ENCODE measurements at regions not wholly inside any gene's neighbourhood (a gene's known extent, or its start where the extent isn't known, plus 50 kb on each side); places are given as distances from the start of the nearest gene placed in this dataset.

DNA sequence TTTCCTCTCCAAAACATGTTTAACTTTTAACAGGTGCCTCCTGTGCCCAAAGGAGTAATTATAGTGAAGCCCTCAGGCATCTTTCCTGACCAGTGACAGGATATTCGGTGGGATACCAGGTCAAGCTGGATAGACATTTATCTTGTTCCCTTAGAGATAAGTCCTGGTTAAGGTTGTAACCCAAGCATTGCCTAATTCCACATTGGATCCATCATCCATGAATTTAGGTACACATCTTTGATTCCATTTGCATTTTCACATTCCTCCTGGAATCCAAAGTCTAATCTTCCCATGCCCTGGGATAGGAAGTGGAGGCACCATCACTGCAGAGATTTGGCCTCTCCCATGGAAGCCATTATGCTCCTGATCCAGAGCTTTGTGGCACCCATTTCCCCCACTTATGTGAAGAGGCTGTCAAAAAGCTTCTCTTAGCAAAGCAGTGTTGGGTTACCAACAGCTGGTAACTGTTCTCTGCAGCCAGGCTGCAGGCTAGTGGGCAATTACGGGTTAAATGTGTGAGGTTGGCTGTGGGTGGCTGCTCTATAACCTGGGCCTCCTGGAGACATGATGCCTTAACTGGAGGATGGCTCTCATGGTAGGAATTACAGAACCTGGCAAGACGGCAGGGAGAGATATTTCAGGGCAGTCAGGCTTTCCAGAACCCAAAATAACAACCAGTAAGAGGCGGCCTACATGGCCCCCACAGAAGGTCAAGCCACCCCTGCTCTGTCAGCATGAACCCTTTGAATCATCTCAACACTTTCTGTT is 96.9 kb upstream of the VGLL2 start:
- Histone ChIP-seq H3K9ac (ENCODE audit: low read depth, low read length, poor library complexity, severe bottlenecking) (no peak overlapping the region), H3K27me3 (ENCODE audit: insufficient read depth, low read length, poor library complexity, severe bottlenecking) (no peaks in the 10 kb centered on the region), H4K20me1 (ENCODE audit: insufficient read depth, low read length, poor library complexity, severe bottlenecking) (no peaks in the 10 kb centered on the region), H3K9me3 (ENCODE audit: insufficient read depth, low read depth, low read length) (no peaks in the 10 kb centered on the region), H2AFZ (ENCODE audit: low read length) (no peak overlapping the region), H3K9me2 (replicated peaks; ENCODE audit: low read depth, low read length) (no peaks in the 10 kb centered on the region), H3K4me2 (ENCODE audit: low read depth, low read length, poor library complexity, severe bottlenecking) (no peak overlapping the region), H3F3A (ENCODE audit: low read depth) (no peaks in the 10 kb centered on the region), H3K4me3 (ENCODE audit: low read length, poor library complexity, severe bottlenecking) (no peak overlapping the region), H3K36me3 (ENCODE audit: insufficient read depth, low read length) (no peaks in the 10 kb centered on the region), H3K79me2 (ENCODE audit: insufficient read depth, low read length) (no peaks in the 10 kb centered on the region), H3K4me1 (ENCODE audit: insufficient read depth, low read length, poor library complexity, severe bottlenecking) (no peaks in the 10 kb centered on the region)
- TF ChIP-seq EZH2phosphoT487 (IDR thresholded peaks at IDR 0.05; ENCODE audit: borderline replicate concordance) = no peak
- TF ChIP-seq, protein P1, sequence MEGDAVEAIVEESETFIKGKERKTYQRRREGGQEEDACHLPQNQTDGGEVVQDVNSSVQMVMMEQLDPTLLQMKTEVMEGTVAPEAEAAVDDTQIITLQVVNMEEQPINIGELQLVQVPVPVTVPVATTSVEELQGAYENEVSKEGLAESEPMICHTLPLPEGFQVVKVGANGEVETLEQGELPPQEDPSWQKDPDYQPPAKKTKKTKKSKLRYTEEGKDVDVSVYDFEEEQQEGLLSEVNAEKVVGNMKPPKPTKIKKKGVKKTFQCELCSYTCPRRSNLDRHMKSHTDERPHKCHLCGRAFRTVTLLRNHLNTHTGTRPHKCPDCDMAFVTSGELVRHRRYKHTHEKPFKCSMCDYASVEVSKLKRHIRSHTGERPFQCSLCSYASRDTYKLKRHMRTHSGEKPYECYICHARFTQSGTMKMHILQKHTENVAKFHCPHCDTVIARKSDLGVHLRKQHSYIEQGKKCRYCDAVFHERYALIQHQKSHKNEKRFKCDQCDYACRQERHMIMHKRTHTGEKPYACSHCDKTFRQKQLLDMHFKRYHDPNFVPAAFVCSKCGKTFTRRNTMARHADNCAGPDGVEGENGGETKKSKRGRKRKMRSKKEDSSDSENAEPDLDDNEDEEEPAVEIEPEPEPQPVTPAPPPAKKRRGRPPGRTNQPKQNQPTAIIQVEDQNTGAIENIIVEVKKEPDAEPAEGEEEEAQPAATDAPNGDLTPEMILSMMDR (conservative IDR thresholded peaks at IDR 0.05; ENCODE audit: low read length) = no peak

DNA sequence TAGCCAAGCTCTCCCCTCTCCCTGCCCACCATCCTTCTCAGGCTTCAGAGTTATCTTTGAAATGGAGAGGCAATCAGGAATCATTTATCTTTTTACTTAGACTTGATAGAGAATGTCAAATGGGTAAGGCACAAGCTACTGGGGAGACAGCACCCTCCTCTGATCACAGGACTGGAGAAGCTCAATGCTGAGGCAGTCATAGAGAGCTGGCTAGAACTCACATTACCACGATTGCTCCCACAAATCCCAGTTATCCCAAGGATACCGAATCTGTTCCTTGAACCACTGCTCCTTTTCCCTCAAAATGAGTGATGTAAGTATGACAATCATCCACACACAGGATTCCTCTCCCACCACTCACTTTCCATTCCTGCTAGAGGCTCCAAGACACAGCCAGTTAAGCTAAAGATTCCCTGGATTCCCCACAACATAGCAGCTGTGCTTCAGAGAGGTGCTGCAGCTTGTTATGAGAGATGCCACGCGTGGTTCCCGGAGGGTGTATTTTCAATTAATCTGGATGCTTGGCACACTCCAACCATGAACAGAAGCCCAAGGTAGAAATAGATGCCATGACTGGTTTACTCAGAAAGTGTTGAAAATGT is 96.2 kb upstream of the VGLL2 start:
- H3K4me1 ChIP-seq (ENCODE audit: insufficient read depth, low read length, poor library complexity, severe bottlenecking) = no peaks in the 10 kb centered on the region
- H3K9me3 ChIP-seq (ENCODE audit: insufficient read depth, low read depth, low read length) = no peaks in the 10 kb centered on the region

DNA sequence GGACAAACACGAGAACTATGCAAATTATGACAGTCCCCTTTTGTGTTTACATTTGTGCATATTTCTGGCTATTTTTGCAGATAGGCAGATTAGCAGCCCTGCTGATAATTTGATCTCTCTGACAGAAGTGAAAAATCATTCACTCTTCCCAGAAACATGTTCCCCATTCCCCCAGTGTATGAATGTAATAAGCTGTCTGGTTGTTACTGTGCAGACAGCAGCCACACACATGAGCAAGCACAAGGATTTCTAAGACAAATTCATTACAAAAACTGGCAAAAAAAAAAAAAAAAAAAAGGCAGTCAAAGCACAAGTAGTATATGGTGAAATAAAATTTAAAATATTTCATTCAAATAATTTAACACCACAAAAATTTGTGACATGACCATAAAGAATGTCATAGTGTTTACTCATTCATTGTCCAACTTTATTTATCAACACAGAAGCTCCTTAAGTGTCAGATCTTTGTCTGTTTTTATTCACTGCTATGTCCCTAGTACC is 95.5 kb upstream of the VGLL2 start:
- H4K20me1 ChIP-seq (ENCODE audit: insufficient read depth, low read length, poor library complexity, severe bottlenecking) = no peaks in the 10 kb centered on the region
- H3K9ac ChIP-seq (ENCODE audit: low read depth, low read length, poor library complexity, severe bottlenecking) = no peak overlapping the region
- H3K36me3 ChIP-seq (ENCODE audit: insufficient read depth, low read length) = no peaks in the 10 kb centered on the region
- H3F3A ChIP-seq (ENCODE audit: low read depth) = no peaks in the 10 kb centered on the region
- H3K9me2 ChIP-seq (replicated peaks; ENCODE audit: low read depth, low read length) = no peaks in the 10 kb centered on the region
- TF ChIP-seq EZH2phosphoT487 (IDR thresholded peaks at IDR 0.05; ENCODE audit: borderline replicate concordance) = no peak
- TF ChIP-seq, protein P1 (conservative IDR thresholded peaks at IDR 0.05; ENCODE audit: low read length) = no peak
- no peaks in the 10 kb centered on the region for H3K9me3 ChIP-seq (ENCODE audit: insufficient read depth, low read depth, low read length)
- H2AFZ ChIP-seq (ENCODE audit: low read length) = no peak overlapping the region
- H3K27me3 ChIP-seq (ENCODE audit: insufficient read depth, low read length, poor library complexity, severe bottlenecking) = no peaks in the 10 kb centered on the region
- H3K4me2 ChIP-seq (ENCODE audit: low read depth, low read length, poor library complexity, severe bottlenecking) = no peak overlapping the region
- no peak overlapping the region for H3K4me3 ChIP-seq (ENCODE audit: low read length, poor library complexity, severe bottlenecking)
- H3K79me2 ChIP-seq (ENCODE audit: insufficient read depth, low read length) = no peaks in the 10 kb centered on the region
- no peaks in the 10 kb centered on the region for H3K4me1 ChIP-seq (ENCODE audit: insufficient read depth, low read length, poor library complexity, severe bottlenecking)

More for the DNA sequence above, 96.2 kb upstream of the VGLL2 start:
- no peak for TF ChIP-seq EZH2phosphoT487 (IDR thresholded peaks at IDR 0.05; ENCODE audit: borderline replicate concordance)
- TF ChIP-seq, protein P1 (conservative IDR thresholded peaks at IDR 0.05; ENCODE audit: low read length) = no peak
- Histone ChIP-seq H3K27me3 (ENCODE audit: insufficient read depth, low read length, poor library complexity, severe bottlenecking) (no peaks in the 10 kb centered on the region), H3K79me2 (ENCODE audit: insufficient read depth, low read length) (no peaks in the 10 kb centered on the region), H2AFZ (ENCODE audit: low read length) (no peak overlapping the region), H4K20me1 (ENCODE audit: insufficient read depth, low read length, poor library complexity, severe bottlenecking) (no peaks in the 10 kb centered on the region), H3F3A (ENCODE audit: low read depth) (no peaks in the 10 kb centered on the region), H3K36me3 (ENCODE audit: insufficient read depth, low read length) (no peaks in the 10 kb centered on the region), H3K9ac (ENCODE audit: low read depth, low read length, poor library complexity, severe bottlenecking) (no peak overlapping the region), H3K4me3 (ENCODE audit: low read length, poor library complexity, severe bottlenecking) (no peak overlapping the region), H3K4me2 (ENCODE audit: low read depth, low read length, poor library complexity, severe bottlenecking) (no peak overlapping the region), H3K9me2 (replicated peaks; ENCODE audit: low read depth, low read length) (no peaks in the 10 kb centered on the region)
